T-cell (primary cell): ENCODE measurements at regions not wholly inside any gene's neighbourhood (a gene's known extent, or its start where the extent isn't known, plus 50 kb on each side); places are given as distances from the start of the nearest gene placed in this dataset.

Experiments used
- ATAC-seq, 4 experiments: fragments of 200-7000 bp in 3 of 4; fragments of 150-1000 bp in 1 of 4; cut with Tn5 transposase; replicated peaks in 1 of 4; 1 replicate in 3 of 4; 2 replicates in 1 of 4; pipeline ENCODE4 v1.10.0; 2021; ENCODE audit warnings: moderate library complexity in 3 of 4, mild to moderate bottlenecking in 2 of 4, moderate number of reproducible peaks in 1 of 4
- CTCF ChIA-PET, 2 donors: fragments of 300-600 bp; sonication (Branson Sonifier 250); formaldehyde crosslinking; loops; one replicate each; lab custom pipeline; 2022; ENCODE audit warnings: antibody characterized with exemption in 2 of 2; lab: Charles Lee
- POLR2A ChIA-PET, 2 donors: fragments of 300-600 bp; sonication (Branson Sonifier 250); formaldehyde crosslinking; loops; one replicate each; lab custom pipeline; 2022; ENCODE audit warnings: antibody characterized with exemption in 2 of 2; lab: Charles Lee
- DNase-seq, 35 experiments: peaks; one replicate each; pipeline versions ENCODE4 v3.0.0 to v3.0.0-alpha.2; 2013 to 2023
- H3K27ac ChIP-seq: one replicate; pipeline ENCODE4 v1.5.1; 2013; ENCODE audit warnings: low read length
- H3K27me3 ChIP-seq, 2 experiments: replicated peaks in 1 of 2; 1 replicate in 1 of 2; 2 replicates in 1 of 2; pipeline versions ENCODE4 v1.6.1 to v1.7.0; 2013; ENCODE audit warnings: low read length in 1 of 2, mixed read lengths in 1 of 2; ENCODE audit not compliant: control insufficient read depth in 2 of 2, insufficient read depth in 2 of 2; ENCODE audit errors: extremely low read depth in 1 of 2
- H3K36me3 ChIP-seq, 2 donors: 1 replicate in 1 of 2; 2 replicates in 1 of 2; pipeline versions ENCODE4 v1.6.1 to v1.7.0; 2013; ENCODE audit warnings: low read length in 1 of 2; ENCODE audit not compliant: control insufficient read depth in 2 of 2, insufficient read depth in 1 of 2; ENCODE audit errors: extremely low read depth in 1 of 2
- H3K4me1 ChIP-seq, 2 experiments: 1 replicate in 1 of 2; 2 replicates in 1 of 2; pipeline versions ENCODE4 v1.6.1 to v1.7.0; 2013; ENCODE audit warnings: low read length in 2 of 2, mixed read lengths in 1 of 2; ENCODE audit not compliant: insufficient read depth in 2 of 2, control insufficient read depth in 1 of 2; ENCODE audit errors: extremely low read depth in 1 of 2
- H3K4me3 ChIP-seq, 2 donors: 1 replicate in 1 of 2; 2 replicates in 1 of 2; pipeline versions ENCODE4 v1.5.1 to v1.7.0; 2013; ENCODE audit warnings: mild to moderate bottlenecking in 2 of 2, low read length in 1 of 2, moderate library complexity in 1 of 2; ENCODE audit not compliant: control insufficient read depth in 1 of 2; ENCODE audit errors: extremely low read depth in 1 of 2
- H3K9me3 ChIP-seq: 2 replicates; pipeline ENCODE4 v1.7.0; 2013
- H3K27ac Mint-ChIP-seq, 2 donors: one replicate each; pipeline ENCODE4 v1.8.0; 2020 to 2021; ENCODE audit warnings: mild to moderate bottlenecking in 2 of 2, mixed read lengths in 2 of 2
- H3K27me3 Mint-ChIP-seq, 2 donors: one replicate each; pipeline ENCODE4 v1.8.0; 2021 to 2022; ENCODE audit warnings: mixed read lengths in 2 of 2
- H3K36me3 Mint-ChIP-seq: one replicate; pipeline ENCODE4 v1.8.0; 2021; ENCODE audit warnings: mixed read lengths
- H3K4me1 Mint-ChIP-seq, 3 donors: one replicate each; pipeline ENCODE4 v1.8.0; 2020 to 2022; ENCODE audit warnings: mixed read lengths in 3 of 3, mild to moderate bottlenecking in 1 of 3
- H3K4me3 Mint-ChIP-seq, 3 donors: one replicate each; pipeline ENCODE4 v1.8.0; 2020 to 2022; ENCODE audit warnings: mild to moderate bottlenecking in 3 of 3, mixed read lengths in 3 of 3, moderate library complexity in 3 of 3
- H3K9me3 Mint-ChIP-seq, 3 donors: one replicate each; pipeline ENCODE4 v1.8.0; 2020 to 2022; ENCODE audit warnings: mixed read lengths in 3 of 3
- WGBS: methylation state at CpG from one replicate; pipeline ENCODE4 v1.1.5; 2013; ENCODE audit warnings: missing lambda C conversion rate; ENCODE audit not compliant: insufficient coverage; 5-methylcytosine and 5-hydroxymethylcytosine counted together

DNA sequence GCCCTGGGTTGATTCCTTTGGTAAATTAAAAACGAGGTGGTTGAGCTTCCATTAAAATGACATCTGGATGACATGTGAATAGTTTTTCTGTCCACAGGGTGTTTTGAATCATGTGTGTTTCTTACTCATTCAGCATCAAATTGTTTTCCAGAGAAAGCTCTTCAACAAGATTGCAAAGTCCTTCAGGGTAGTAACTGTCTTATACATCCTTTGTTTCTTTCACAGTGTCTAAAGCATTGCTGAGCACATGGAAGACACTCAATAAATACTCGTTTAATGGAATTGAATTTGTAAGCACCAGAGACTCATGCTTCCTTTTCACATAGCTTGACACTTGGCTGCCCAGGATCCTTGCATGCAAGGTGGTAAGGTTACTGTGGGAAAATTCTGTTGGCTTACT lies 223.1 kb upstream of the CNTN6 start:
- Mint-ChIP-seq H3K4me3 (no peak overlapping the region), H3K27me3 (no peaks in the 10 kb centered on the region), H3K27ac (no peak overlapping the region), H3K9me3 (peaks cover 0 to 10% (median 3%) of the 10 kb centered on the region in 3 donors), H3K4me1 (no peaks in the 10 kb centered on the region), H3K36me3 (no peaks in the 10 kb centered on the region)
- POLR2A ChIA-PET = no interaction called here
- H3K27me3 ChIP-seq = no peaks in the 10 kb centered on the region
- H3K9me3 ChIP-seq = no peaks in the 10 kb centered on the region
- H3K4me3 ChIP-seq = no peak overlapping the region
- CTCF ChIA-PET = no interaction called here
- DNase-seq (no peak), ATAC-seq (no peak)
- H3K27ac ChIP-seq = no peak overlapping the region
- H3K4me1 ChIP-seq = no peaks in the 10 kb centered on the region
- 67% methylated on average over 1 of the region's 2 CpGs for WGBS
- no peaks in the 10 kb centered on the region for H3K36me3 ChIP-seq

DNA sequence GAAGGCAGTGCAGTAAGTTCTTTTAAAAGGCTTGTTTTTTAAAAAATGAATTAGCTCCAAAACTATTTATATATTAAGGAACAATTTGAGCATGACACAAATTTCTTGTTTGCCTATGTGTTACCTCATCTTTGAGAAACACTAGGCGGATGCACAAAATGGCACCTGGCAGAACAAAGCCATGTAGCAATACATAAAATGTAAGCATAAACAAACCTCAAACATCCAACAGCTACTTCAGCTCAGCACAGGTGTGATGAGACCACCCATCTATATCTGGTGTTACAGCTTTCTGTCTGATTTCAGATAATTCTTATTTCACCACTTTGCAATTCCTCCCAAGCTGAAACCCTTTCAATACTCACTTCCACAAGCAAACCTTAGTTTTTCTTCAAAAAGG lies 221.2 kb upstream of the CNTN6 start:
- no peaks in the 10 kb centered on the region for H3K4me1 ChIP-seq
- WGBS = 60% methylated on average over 1 of the region's 1 CpG
- no peaks in the 10 kb centered on the region for H3K27me3 ChIP-seq
- no peaks in the 10 kb centered on the region for H3K36me3 ChIP-seq
- Mint-ChIP-seq H3K9me3 (peaks cover 0 to 9% (median 3%) of the 10 kb centered on the region in 3 donors), H3K27me3 (no peaks in the 10 kb centered on the region), H3K4me1 (no peaks in the 10 kb centered on the region), H3K36me3 (no peaks in the 10 kb centered on the region), H3K4me3 (no peak overlapping the region), H3K27ac (no peak overlapping the region)
- POLR2A ChIA-PET = no interaction called here
- H3K9me3 ChIP-seq = no peaks in the 10 kb centered on the region
- no peak overlapping the region for H3K4me3 ChIP-seq
- ATAC-seq = no peak
- CTCF ChIA-PET = no interaction called here
- no peak for DNase-seq
- H3K27ac ChIP-seq = no peak overlapping the region

DNA sequence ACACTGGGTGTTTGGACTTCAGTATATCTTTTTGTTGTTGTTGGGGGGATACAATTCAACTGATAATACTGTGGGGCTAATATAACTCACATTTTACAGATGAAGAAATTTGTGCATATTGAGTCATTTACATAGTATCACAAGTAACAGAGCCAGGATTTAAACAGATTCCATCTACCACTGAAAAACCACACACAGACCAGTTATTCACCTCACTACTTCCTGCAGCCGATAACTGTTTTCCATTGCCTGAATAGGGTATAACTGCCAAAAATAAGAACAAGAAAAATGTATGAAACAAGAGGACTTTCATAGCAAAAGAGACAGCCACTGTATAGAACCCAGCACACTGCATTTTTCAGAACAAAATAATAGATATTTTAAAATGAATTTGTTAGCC lies 215.8 kb upstream of the CNTN6 start:
- Mint-ChIP-seq H3K9me3 (peaks cover 0 to 15% (median 2%) of the 10 kb centered on the region in 3 donors), H3K27me3 (no peaks in the 10 kb centered on the region), H3K4me3 (no peak overlapping the region), H3K36me3 (no peaks in the 10 kb centered on the region), H3K27ac (no peak overlapping the region), H3K4me1 (no peaks in the 10 kb centered on the region)
- no CpG with 5 or more reads among the region's 1 CpG for WGBS
- H3K9me3 ChIP-seq = no peaks in the 10 kb centered on the region
- no peaks in the 10 kb centered on the region for H3K4me1 ChIP-seq
- no peaks in the 10 kb centered on the region for H3K36me3 ChIP-seq
- no peak overlapping the region for H3K27ac ChIP-seq
- DNase-seq (no peak), ATAC-seq (no peak)
- no peaks in the 10 kb centered on the region for H3K27me3 ChIP-seq
- ChIA-PET CTCF (no interaction called here), POLR2A (no interaction called here)
- H3K4me3 ChIP-seq = no peak overlapping the region

DNA sequence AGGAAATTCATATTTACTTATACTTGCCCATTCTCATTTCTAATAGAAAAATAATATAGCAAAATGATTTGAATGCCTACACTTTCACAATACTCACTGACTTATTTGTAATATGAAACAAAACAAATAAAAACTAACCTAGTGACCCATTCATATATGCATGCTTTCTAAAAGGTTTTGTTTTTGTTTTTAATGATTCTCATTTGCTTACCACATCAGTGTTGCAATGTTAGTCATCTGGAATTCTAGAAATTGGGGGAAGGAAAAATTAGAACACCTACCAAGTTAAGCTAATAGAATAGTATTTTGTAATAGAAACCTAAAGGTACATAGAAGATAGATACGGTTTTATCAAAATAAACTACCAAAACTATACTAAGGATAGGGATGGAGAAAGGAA lies 214.1 kb upstream of the CNTN6 start:
- H3K27ac ChIP-seq = no peak overlapping the region
- WGBS = no CpG with 5 or more reads among the region's 1 CpG
- Mint-ChIP-seq H3K9me3 (peaks cover 0 to 19% (median 5%) of the 10 kb centered on the region in 3 donors), H3K4me3 (no peak overlapping the region), H3K4me1 (no peaks in the 10 kb centered on the region), H3K27ac (no peak overlapping the region), H3K27me3 (no peaks in the 10 kb centered on the region), H3K36me3 (no peaks in the 10 kb centered on the region)
- DNase-seq (no peak), ATAC-seq (no peak)
- H3K4me1 ChIP-seq = no peaks in the 10 kb centered on the region
- ChIA-PET CTCF (no interaction called here), POLR2A (no interaction called here)
- H3K27me3 ChIP-seq = no peaks in the 10 kb centered on the region
- H3K4me3 ChIP-seq = no peak overlapping the region
- H3K9me3 ChIP-seq = no peaks in the 10 kb centered on the region
- no peaks in the 10 kb centered on the region for H3K36me3 ChIP-seq

DNA sequence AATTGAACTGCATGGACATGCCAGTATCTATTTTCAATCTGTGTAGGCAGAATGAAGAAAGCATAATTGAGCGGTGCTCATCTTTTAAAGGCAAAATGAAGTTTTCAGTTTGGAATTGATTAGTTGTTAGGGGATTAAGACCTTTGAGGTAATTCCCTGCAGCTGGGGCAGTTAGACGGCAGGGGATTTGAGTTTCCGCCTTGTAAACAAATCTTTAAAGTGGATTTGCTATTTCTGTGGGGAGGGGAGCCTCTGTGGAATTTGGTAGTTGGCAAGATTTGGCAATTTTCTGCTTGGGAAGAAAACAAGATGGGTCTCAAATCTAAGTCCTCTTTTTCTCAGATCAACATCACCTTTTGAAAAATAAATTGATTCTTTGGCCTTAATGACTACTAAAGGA lies 212.5 kb upstream of the CNTN6 start:
- Mint-ChIP-seq H3K27ac (no peak overlapping the region), H3K36me3 (no peaks in the 10 kb centered on the region), H3K27me3 (no peaks in the 10 kb centered on the region), H3K4me3 (no peak overlapping the region), H3K9me3 (peaks cover 3 to 17% (median 7%) of the 10 kb centered on the region in 3 donors), H3K4me1 (no peaks in the 10 kb centered on the region)
- ChIA-PET CTCF (no interaction called here), POLR2A (no interaction called here)
- DNase-seq (no peak), ATAC-seq (no peak)
- H3K9me3 ChIP-seq = no peaks in the 10 kb centered on the region
- no peak overlapping the region for H3K27ac ChIP-seq
- no peaks in the 10 kb centered on the region for H3K27me3 ChIP-seq
- no peaks in the 10 kb centered on the region for H3K4me1 ChIP-seq
- WGBS = 72% methylated on average over 3 of the region's 3 CpGs
- no peaks in the 10 kb centered on the region for H3K36me3 ChIP-seq
- H3K4me3 ChIP-seq = no peak overlapping the region

DNA sequence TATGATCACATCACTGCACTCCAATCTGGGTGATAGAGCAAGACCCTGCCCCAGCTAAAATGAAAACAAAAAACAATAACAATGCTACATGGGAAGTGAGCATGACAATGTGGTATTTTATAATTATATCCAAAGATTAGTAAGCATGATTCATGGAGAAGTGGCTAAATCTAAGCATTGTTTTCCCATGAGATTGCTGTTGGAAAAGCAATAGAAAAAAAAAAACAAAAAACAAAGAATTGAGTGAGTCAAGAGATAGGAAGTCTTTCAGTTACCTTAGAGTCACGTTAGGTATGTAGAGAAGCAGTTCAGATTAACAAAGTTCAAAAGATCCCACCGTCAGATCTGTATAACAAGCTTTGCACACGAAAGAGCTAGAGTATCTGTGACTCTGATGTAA lies 210.3 kb upstream of the CNTN6 start:
- no peak for ATAC-seq
- Histone ChIP-seq H3K9me3 (no peaks in the 10 kb centered on the region), H3K27ac (no peak overlapping the region), H3K36me3 (no peaks in the 10 kb centered on the region), H3K27me3 (no peaks in the 10 kb centered on the region), H3K4me1 (no peaks in the 10 kb centered on the region), H3K4me3 (no peak overlapping the region)
- Mint-ChIP-seq H3K36me3 (no peaks in the 10 kb centered on the region), H3K4me1 (no peaks in the 10 kb centered on the region), H3K27me3 (no peaks in the 10 kb centered on the region), H3K4me3 (no peak overlapping the region), H3K9me3 (peaks cover 3 to 19% (median 7%) of the 10 kb centered on the region in 3 donors), H3K27ac (no peak overlapping the region)
- no peak for DNase-seq
- ChIA-PET POLR2A (no interaction called here), CTCF (no interaction called here)
- WGBS = 50% methylated on average over 2 of the region's 3 CpGs
